ENCODE measurements at regions not wholly inside any gene's neighbourhood (a gene's known extent, or its start where the extent isn't known, plus 50 kb on each side); places are given as distances from the start of the nearest gene placed in this dataset.

DNA sequence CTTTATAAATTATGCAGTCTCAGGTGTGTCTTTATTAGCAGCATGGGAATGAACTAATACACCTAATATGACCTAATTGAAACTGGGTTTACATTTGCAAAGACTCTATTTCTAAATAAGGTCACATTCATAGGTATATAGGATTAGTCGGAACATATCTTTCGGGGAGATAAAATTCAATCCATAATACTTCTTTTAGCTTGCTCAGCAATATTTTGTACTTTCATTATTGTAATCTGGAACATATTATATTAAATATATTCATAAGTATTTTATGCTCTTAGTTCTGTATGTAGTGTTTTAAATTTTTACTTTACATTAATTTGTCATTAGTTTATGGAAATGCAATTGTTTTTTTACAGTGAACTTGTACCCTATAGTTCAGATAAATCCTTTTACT lies 927.7 kb downstream of the CCDC85A start:
- peaks cover 0 to 20% of the 10 kb centered on the region in 2 experiments for H3K36me3 ChIP-seq (replicated peaks in 1 of 2; ENCODE audit: control insufficient read depth in 1 of 2, insufficient read depth in 2 of 2, low read length in 1 of 2)
- no peaks in the 10 kb centered on the region for H3K4me1 ChIP-seq (ENCODE audit: control insufficient read depth in 1 of 2, insufficient read depth in 2 of 2, low read depth in 1 of 2, low read length in 1 of 2)
- ChIA-PET POLR2A (no interaction called here), CTCF (interaction anchor here (1.2 kb wide), 1 partner anchor 13 kb away, joined by 3 read pairs; no protein-coding TSS in a partner anchor)
- H3F3A ChIP-seq (replicated peaks; ENCODE audit: insufficient read depth), result no peaks in the 10 kb centered on the region
- H3K9me2 ChIP-seq, result no peaks in the 10 kb centered on the region
- no peaks in the 10 kb centered on the region for H4K20me1 ChIP-seq (ENCODE audit: insufficient read depth)
- H3K27ac ChIP-seq (ENCODE audit: low read depth in 2 of 2, low read length in 1 of 2), result no peak overlapping the region
- no peak overlapping the region for H3K4me2 ChIP-seq
- H3K9me3 ChIP-seq, result peaks cover 15% of the 10 kb centered on the region; the same call in 1 of the 2 replicates
- H3K79me2 ChIP-seq (ENCODE audit: insufficient read depth), result no peaks in the 10 kb centered on the region
- no peak for TF ChIP-seq YY1 (IDR thresholded peaks at IDR 0.05; ENCODE audit: low read depth)
- TF ChIP-seq RXRA (IDR thresholded peaks at IDR 0.05; ENCODE audit: borderline replicate concordance, low read depth), result no peak
- TF ChIP-seq, protein P1, sequence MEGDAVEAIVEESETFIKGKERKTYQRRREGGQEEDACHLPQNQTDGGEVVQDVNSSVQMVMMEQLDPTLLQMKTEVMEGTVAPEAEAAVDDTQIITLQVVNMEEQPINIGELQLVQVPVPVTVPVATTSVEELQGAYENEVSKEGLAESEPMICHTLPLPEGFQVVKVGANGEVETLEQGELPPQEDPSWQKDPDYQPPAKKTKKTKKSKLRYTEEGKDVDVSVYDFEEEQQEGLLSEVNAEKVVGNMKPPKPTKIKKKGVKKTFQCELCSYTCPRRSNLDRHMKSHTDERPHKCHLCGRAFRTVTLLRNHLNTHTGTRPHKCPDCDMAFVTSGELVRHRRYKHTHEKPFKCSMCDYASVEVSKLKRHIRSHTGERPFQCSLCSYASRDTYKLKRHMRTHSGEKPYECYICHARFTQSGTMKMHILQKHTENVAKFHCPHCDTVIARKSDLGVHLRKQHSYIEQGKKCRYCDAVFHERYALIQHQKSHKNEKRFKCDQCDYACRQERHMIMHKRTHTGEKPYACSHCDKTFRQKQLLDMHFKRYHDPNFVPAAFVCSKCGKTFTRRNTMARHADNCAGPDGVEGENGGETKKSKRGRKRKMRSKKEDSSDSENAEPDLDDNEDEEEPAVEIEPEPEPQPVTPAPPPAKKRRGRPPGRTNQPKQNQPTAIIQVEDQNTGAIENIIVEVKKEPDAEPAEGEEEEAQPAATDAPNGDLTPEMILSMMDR (IDR thresholded peaks at IDR 0.05), result no peak
- no peak for TF ChIP-seq TEAD4 (IDR thresholded peaks at IDR 0.05; ENCODE audit: borderline replicate concordance, insufficient read depth)
- TF ChIP-seq, protein P2, sequence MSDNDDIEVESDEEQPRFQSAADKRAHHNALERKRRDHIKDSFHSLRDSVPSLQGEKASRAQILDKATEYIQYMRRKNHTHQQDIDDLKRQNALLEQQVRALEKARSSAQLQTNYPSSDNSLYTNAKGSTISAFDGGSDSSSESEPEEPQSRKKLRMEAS (IDR thresholded peaks at IDR 0.05; ENCODE audit: low read depth), result no peak
- TF ChIP-seq, protein P3, sequence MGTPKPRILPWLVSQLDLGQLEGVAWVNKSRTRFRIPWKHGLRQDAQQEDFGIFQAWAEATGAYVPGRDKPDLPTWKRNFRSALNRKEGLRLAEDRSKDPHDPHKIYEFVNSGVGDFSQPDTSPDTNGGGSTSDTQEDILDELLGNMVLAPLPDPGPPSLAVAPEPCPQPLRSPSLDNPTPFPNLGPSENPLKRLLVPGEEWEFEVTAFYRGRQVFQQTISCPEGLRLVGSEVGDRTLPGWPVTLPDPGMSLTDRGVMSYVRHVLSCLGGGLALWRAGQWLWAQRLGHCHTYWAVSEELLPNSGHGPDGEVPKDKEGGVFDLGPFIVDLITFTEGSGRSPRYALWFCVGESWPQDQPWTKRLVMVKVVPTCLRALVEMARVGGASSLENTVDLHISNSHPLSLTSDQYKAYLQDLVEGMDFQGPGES (IDR thresholded peaks at IDR 0.05; ENCODE audit: low read depth, low read length), result no peak
- no peak for TF ChIP-seq NRF1 (IDR thresholded peaks at IDR 0.05; ENCODE audit: low read depth, low read length)
- TF ChIP-seq MXI1 (IDR thresholded peaks at IDR 0.05; ENCODE audit: low read depth, low read length), result no peak
- no peak for TF ChIP-seq FOXM1 (IDR thresholded peaks at IDR 0.05; ENCODE audit: low read depth)
- TF ChIP-seq NFIC (IDR thresholded peaks at IDR 0.05; ENCODE audit: borderline replicate concordance), result no peak
- TF ChIP-seq TAF1 (IDR thresholded peaks at IDR 0.05; ENCODE audit: borderline replicate concordance, low read depth, low read length), result no peak
- TF ChIP-seq GATA2 (CRISPR knock-in tag; IDR thresholded peaks at IDR 0.05), result no peak
- TF ChIP-seq FOXJ3 (CRISPR knock-in tag; IDR thresholded peaks at IDR 0.05), result no peak
- WGBS (ENCODE audit: low lambda C conversion rate), result 93% methylated on average over 2 of the region's 2 CpGs
- H3K27me3 ChIP-seq (ENCODE audit: insufficient read depth), result no peaks in the 10 kb centered on the region
- no peak overlapping the region for H3K4me3 ChIP-seq (ENCODE audit: low read depth in 2 of 2, low read length in 1 of 2)
- no peak overlapping the region for H3K9ac ChIP-seq
- no peak overlapping the region for H2AFZ ChIP-seq (ENCODE audit: low read depth)
- no peak for DNase-seq

DNA sequence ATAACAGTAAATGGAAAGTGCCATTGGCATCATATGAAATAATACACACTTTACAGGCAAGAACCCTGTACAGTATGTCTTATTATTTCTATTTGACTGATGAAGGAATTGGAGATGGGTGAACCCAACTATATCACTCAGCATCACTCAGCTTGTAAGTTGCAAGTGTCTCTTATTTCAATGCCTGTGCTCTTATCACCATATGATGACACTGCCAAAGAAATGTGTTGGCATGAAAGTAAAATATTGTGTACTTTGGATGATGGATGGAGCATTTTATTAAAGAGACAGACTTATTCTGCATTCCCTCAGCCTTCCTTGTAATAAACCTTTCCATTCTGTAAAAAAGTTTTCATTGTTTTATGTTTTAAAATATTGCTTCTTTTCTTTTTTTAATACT lies 927.5 kb upstream of the VRK2 start:
- CTCF ChIA-PET, result no interaction called here
- DNase-seq, result no peak
- POLR2A ChIA-PET, result no interaction called here
- Histone ChIP-seq H3K4me3 (ENCODE audit: low read depth in 2 of 2, low read length in 1 of 2) (no peak overlapping the region), H3K9me2 (no peaks in the 10 kb centered on the region), H3K36me3 (replicated peaks in 1 of 2; ENCODE audit: control insufficient read depth in 1 of 2, insufficient read depth in 2 of 2, low read length in 1 of 2) (peaks cover 0 to 15% of the 10 kb centered on the region in 2 experiments), H3K4me1 (ENCODE audit: control insufficient read depth in 1 of 2, insufficient read depth in 2 of 2, low read depth in 1 of 2, low read length in 1 of 2) (no peaks in the 10 kb centered on the region), H3K9me3 (no peaks in the 10 kb centered on the region), H3F3A (replicated peaks; ENCODE audit: insufficient read depth) (no peaks in the 10 kb centered on the region), H3K79me2 (ENCODE audit: insufficient read depth) (no peaks in the 10 kb centered on the region), H3K4me2 (no peak overlapping the region), H4K20me1 (ENCODE audit: insufficient read depth) (no peaks in the 10 kb centered on the region), H2AFZ (ENCODE audit: low read depth) (no peak overlapping the region), H3K9ac (no peak overlapping the region), H3K27ac (ENCODE audit: low read depth in 2 of 2, low read length in 1 of 2) (no peak overlapping the region), H3K27me3 (ENCODE audit: insufficient read depth) (no peaks in the 10 kb centered on the region)
- TF ChIP-seq, protein P4, sequence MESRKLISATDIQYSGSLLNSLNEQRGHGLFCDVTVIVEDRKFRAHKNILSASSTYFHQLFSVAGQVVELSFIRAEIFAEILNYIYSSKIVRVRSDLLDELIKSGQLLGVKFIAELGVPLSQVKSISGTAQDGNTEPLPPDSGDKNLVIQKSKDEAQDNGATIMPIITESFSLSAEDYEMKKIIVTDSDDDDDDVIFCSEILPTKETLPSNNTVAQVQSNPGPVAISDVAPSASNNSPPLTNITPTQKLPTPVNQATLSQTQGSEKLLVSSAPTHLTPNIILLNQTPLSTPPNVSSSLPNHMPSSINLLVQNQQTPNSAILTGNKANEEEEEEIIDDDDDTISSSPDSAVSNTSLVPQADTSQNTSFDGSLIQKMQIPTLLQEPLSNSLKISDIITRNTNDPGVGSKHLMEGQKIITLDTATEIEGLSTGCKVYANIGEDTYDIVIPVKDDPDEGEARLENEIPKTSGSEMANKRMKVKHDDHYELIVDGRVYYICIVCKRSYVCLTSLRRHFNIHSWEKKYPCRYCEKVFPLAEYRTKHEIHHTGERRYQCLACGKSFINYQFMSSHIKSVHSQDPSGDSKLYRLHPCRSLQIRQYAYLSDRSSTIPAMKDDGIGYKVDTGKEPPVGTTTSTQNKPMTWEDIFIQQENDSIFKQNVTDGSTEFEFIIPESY (IDR thresholded peaks at IDR 0.05; ENCODE audit: borderline replicate concordance, low read depth), result no peak
- TF ChIP-seq, protein P5, sequence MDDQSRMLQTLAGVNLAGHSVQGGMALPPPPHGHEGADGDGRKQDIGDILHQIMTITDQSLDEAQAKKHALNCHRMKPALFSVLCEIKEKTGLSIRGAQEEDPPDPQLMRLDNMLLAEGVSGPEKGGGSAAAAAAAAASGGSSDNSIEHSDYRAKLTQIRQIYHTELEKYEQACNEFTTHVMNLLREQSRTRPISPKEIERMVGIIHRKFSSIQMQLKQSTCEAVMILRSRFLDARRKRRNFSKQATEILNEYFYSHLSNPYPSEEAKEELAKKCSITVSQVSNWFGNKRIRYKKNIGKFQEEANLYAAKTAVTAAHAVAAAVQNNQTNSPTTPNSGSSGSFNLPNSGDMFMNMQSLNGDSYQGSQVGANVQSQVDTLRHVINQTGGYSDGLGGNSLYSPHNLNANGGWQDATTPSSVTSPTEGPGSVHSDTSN (IDR thresholded peaks at IDR 0.05), result peak; percentile 22; the same call in 1 of the 2 replicates
